ENCODE measurements at regions not wholly inside any gene's neighbourhood (a gene's known extent, or its start where the extent isn't known, plus 50 kb on each side); places are given as distances from the start of the nearest gene placed in this dataset.

DNA sequence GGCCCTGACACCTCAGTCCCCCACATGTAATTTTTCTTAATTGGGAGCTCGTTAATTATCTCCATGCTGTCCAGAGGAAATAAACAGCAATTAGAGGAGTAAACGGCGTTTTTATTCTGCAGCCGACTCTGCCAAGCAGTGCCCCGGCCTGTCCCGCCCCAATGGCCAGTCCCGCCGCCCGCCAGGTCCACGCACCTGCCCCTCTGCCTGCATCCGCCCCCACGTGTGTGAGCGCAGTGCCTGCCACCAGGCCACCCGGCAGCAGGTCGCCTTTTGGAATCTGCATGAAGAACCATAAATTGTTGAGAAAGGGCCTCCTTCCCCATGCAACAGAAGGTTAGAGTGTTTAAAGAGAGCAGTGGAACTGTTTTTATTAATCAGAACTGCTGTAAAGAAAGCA is 87.5 kb upstream of the LINGO1 start:
- H2BK5ac ChIP-seq (ENCODE audit: low read depth, low read length), result no peak overlapping the region
- no peak overlapping the region for H3K56ac ChIP-seq (replicated peaks; ENCODE audit: insufficient read length, low read depth, low read length)
- peaks cover 0 to 2% (median 0%) of the 10 kb centered on the region in 4 experiments; a peak in 1 of 7 replicates for H3K4me1 ChIP-seq (replicated peaks in 1 of 4; ENCODE audit: control insufficient read depth in 3 of 4, insufficient read depth in 4 of 4, low read length in 3 of 4)
- H3K79me1 ChIP-seq (ENCODE audit: low read depth, low read length), result no peaks in the 10 kb centered on the region
- no peak overlapping the region for H4K8ac ChIP-seq (ENCODE audit: extremely low read depth, insufficient read depth, low read length)
- 0 out of 2 replicates have a peak overlapping the region, but pooled peaks have one; percentile 86 for H2AK5ac ChIP-seq (ENCODE audit: low read depth, low read length)
- 89% methylated on average over 15 of the region's 15 CpGs; no CpG with 5 or more reads in 1 of the 2 experiments for WGBS, 2 experiments (ENCODE audit: extremely low coverage in 1 of 2, insufficient coverage in 1 of 2, insufficient read length in 1 of 2, insufficient replicate concordance in 2 of 2, low coverage in 1 of 2, low lambda C conversion rate in 2 of 2, missing lambda C conversion rate in 1 of 2)
- H4K5ac ChIP-seq (ENCODE audit: insufficient read length, low read depth, low read length), result no peak overlapping the region
- ChIA-PET CTCF (ENCODE audit: partially characterized antibody) (interaction anchor here (0.7 to 2.5 kb wide), 10 partner anchors 8 to 147 kb away, joined by 3 to 8 read pairs (median 4); no protein-coding TSS in a partner anchor), POLR2A (ENCODE audit: partially characterized antibody) (no interaction called here)
- H3K79me2 ChIP-seq (ENCODE audit: control insufficient read depth in 1 of 2, insufficient read depth in 2 of 2, low read length in 2 of 2), result no peaks in the 10 kb centered on the region
- no peak overlapping the region for H2BK120ac ChIP-seq (replicated peaks; ENCODE audit: low read depth, low read length)
- no peak overlapping the region for H2BK12ac ChIP-seq (ENCODE audit: low read depth, low read length)
- H3K23ac ChIP-seq (ENCODE audit: insufficient read length), result no peak overlapping the region
- H4K91ac ChIP-seq (replicated peaks; ENCODE audit: insufficient read length, low read length), result no peak overlapping the region
- H3K9me3 ChIP-seq (ENCODE audit: insufficient read depth in 2 of 2, low read depth in 1 of 2, low read length in 1 of 2), result no peaks in the 10 kb centered on the region
- no peaks in the 10 kb centered on the region for H4K20me1 ChIP-seq (replicated peaks in 1 of 2; ENCODE audit: control insufficient read depth in 1 of 2, insufficient read depth in 2 of 2, low read length in 2 of 2)
- H3K27ac ChIP-seq (ENCODE audit: low read depth, low read length), result no peak overlapping the region
- no peaks in the 10 kb centered on the region for H3K27me3 ChIP-seq (replicated peaks in 1 of 4; ENCODE audit: control insufficient read depth in 3 of 4, extremely low read depth in 1 of 4, insufficient read depth in 3 of 4, low read length in 3 of 4)
- no peaks in the 10 kb centered on the region for H3K23me2 ChIP-seq (ENCODE audit: low read depth, low read length)
- no peak overlapping the region for H2BK20ac ChIP-seq (ENCODE audit: low read length)
- no peak overlapping the region for H3K18ac ChIP-seq (ENCODE audit: extremely low read depth, low read length)
- H2AFZ ChIP-seq (ENCODE audit: low read length), result no peak overlapping the region
- FAIRE-seq (no peak), DNase-seq (ENCODE audit: low read depth in 1 of 2, low spot score in 2 of 2) (no peak)
- H3K4me3 ChIP-seq (ENCODE audit: extremely low read depth in 1 of 4, insufficient read depth in 2 of 4, low read depth in 3 of 4, low read length in 4 of 4), result no peak overlapping the region
- no peaks in the 10 kb centered on the region for H3K36me3 ChIP-seq (ENCODE audit: control insufficient read depth in 2 of 4, insufficient read depth in 4 of 4, low read length in 3 of 4)
- no peak overlapping the region for H3K4me2 ChIP-seq (ENCODE audit: insufficient read depth in 1 of 2, low read depth in 2 of 2, low read length in 2 of 2)
- no peak overlapping the region for H3K14ac ChIP-seq (ENCODE audit: insufficient read length)
- H3K9ac ChIP-seq (replicated peaks in 1 of 4; ENCODE audit: extremely low read depth in 1 of 4, low read depth in 3 of 4, low read length in 3 of 4), result no peak overlapping the region
- no peak overlapping the region for H3K4ac ChIP-seq (replicated peaks; ENCODE audit: insufficient read length, low read depth, low read length)
- TF ChIP-seq HDAC2 (IDR thresholded peaks at IDR 0.05; ENCODE audit: borderline replicate concordance in 1 of 2, low read depth in 2 of 2, low read length in 2 of 2) (no peak), USF2 (IDR thresholded peaks at IDR 0.05; ENCODE audit: low read length) (no peak), TEAD4 (IDR thresholded peaks at IDR 0.05; ENCODE audit: low read depth, low read length) (no peak), SAP30 (IDR thresholded peaks at IDR 0.05; ENCODE audit: insufficient read depth, insufficient replicate concordance, low read length) (no peak), NANOG (IDR thresholded peaks at IDR 0.05; ENCODE audit: insufficient read depth, low read depth, low read length, poor library complexity, severe bottlenecking) (no peak), EGR1 (IDR thresholded peaks at IDR 0.05; ENCODE audit: borderline replicate concordance, low read depth, low read length) (no peak), CBX8 (IDR thresholded peaks at IDR 0.05; ENCODE audit: borderline replicate concordance, low read depth, low read length) (no peak), TBP (IDR thresholded peaks at IDR 0.05; ENCODE audit: low read depth, low read length) (no peak), E2F6 (IDR thresholded peaks at IDR 0.05) (no peak)
- TF ChIP-seq, protein P1, sequence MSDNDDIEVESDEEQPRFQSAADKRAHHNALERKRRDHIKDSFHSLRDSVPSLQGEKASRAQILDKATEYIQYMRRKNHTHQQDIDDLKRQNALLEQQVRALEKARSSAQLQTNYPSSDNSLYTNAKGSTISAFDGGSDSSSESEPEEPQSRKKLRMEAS (IDR thresholded peaks at IDR 0.05), result no peak
- no peak overlapping the region for H2BK15ac ChIP-seq (ENCODE audit: low read length)

Data from H1 (cell line).